ENCODE measurements at regions not wholly inside any gene's neighbourhood (a gene's known extent, or its start where the extent isn't known, plus 50 kb on each side); places are given as distances from the start of the nearest gene placed in this dataset.

DNA sequence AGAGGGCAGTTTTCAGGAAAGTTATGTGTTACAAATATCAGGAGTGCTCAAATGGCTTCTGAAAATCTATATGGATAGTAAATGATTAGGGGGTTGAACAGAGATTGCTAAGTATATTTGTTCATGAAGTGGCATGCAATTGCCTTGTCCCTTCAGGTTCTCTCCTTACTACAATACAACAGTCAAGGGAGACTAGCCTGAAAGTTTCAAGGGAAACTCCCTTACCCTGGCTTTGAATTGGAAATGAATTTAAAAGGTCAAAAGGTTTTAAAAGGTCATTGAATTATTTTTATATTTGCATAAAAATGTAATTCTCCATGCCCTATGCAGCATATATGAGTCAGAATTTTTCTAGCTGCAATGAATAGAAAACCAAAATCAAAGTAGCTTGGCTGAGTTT lies 253.1 kb upstream of the SYT1 start:
- Histone ChIP-seq H4K5ac (ENCODE audit: low read depth, low read length) (no peak overlapping the region), H3K9me3 (ENCODE audit: control insufficient read depth, insufficient read depth, low read length) (no peaks in the 10 kb centered on the region), H2BK120ac (ENCODE audit: low read depth, low read length) (no peak overlapping the region), H2BK20ac (ENCODE audit: low read depth, low read length) (no peak overlapping the region), H3K4me2 (ENCODE audit: low read depth, low read length) (no peak overlapping the region), H4K8ac (ENCODE audit: low read depth in 2 of 2, low read length in 2 of 2) (no peak overlapping the region), H3K27me3 (ENCODE audit: control insufficient read depth, insufficient read depth, low read length) (no peaks in the 10 kb centered on the region), H2AK9ac (replicated peaks; ENCODE audit: low read depth, low read length, poor library complexity) (no peak overlapping the region), H2BK5ac (ENCODE audit: low read depth, low read length, poor library complexity, severe bottlenecking) (no peak overlapping the region), H3K14ac (replicated peaks; ENCODE audit: low read depth, low read length) (no peak overlapping the region), H3K56ac (ENCODE audit: extremely low read depth, insufficient read depth, low read length) (no peak overlapping the region), H2BK15ac (ENCODE audit: low read depth, low read length) (no peak overlapping the region), H3K4me1 (ENCODE audit: control insufficient read depth, insufficient read depth, low read length) (no peaks in the 10 kb centered on the region), H3K23ac (ENCODE audit: low read depth, low read length) (no peak overlapping the region), H3K27ac (ENCODE audit: insufficient read depth, low read length) (no peak overlapping the region), H4K91ac (ENCODE audit: insufficient read depth, low read depth, low read length) (no peak overlapping the region), H2AFZ (replicated peaks; ENCODE audit: low read length, poor library complexity) (no peak overlapping the region), H3K9me1 (ENCODE audit: insufficient read depth, low read length) (no peaks in the 10 kb centered on the region), H3K79me1 (ENCODE audit: low read depth in 1 of 2, low read length in 2 of 2) (no peaks in the 10 kb centered on the region), H3K9ac (ENCODE audit: low read depth, low read length) (no peak overlapping the region), H3K18ac (ENCODE audit: low read depth, low read length) (no peak overlapping the region), H3K4ac (ENCODE audit: low read depth, low read length) (no peak overlapping the region), H2AK5ac (ENCODE audit: low read depth, low read length) (no peak overlapping the region), H3K4me3 (ENCODE audit: insufficient read depth, low read depth, low read length) (no peak overlapping the region), H4K20me1 (ENCODE audit: insufficient read depth, low read length) (no peaks in the 10 kb centered on the region), H3K36me3 (ENCODE audit: control insufficient read depth, insufficient read depth, low read length) (no peaks in the 10 kb centered on the region)
- in situ Hi-C loops (cut with MboI; ENCODE audit: low sequenced_read_pairs) (no loop called here), intact Hi-C loops (cut with micrococcal nuclease) (no loop called here), dilution Hi-C loops (cut with HindIII; ENCODE audit: low sequenced_read_pairs, unreplicated experiment) (no loop called here)
- ATAC-seq (ENCODE audit: low read depth) = no peak
- CTCF ChIA-PET = no interaction called here
- POLR2A ChIA-PET (ENCODE audit: unreplicated experiment) = no interaction called here
- BruUV-seq (replicated peaks) = no TSS peak
- DNase-seq = no peak
- TF ChIP-seq CEBPB (IDR thresholded peaks at IDR 0.05; ENCODE audit: low read depth, low read length) (no peak), FOS (IDR thresholded peaks at IDR 0.05; ENCODE audit: low read depth, low read length) (no peak), CHD1 (IDR thresholded peaks at IDR 0.05; ENCODE audit: low read depth, low read length) (no peak), NFE2L2 (IDR thresholded peaks at IDR 0.05; ENCODE audit: low read depth, low read length) (no peak), RAD21 (IDR thresholded peaks at IDR 0.05; ENCODE audit: low read length) (no peak), POLR2A (IDR thresholded peaks at IDR 0.05; ENCODE audit: low read depth, low read length) (no peak), BHLHE40 (IDR thresholded peaks at IDR 0.05; ENCODE audit: low read depth, low read length) (no peak), RCOR1 (IDR thresholded peaks at IDR 0.05; ENCODE audit: insufficient replicate concordance, low read length) (no peak)
- TF ChIP-seq, protein P1, sequence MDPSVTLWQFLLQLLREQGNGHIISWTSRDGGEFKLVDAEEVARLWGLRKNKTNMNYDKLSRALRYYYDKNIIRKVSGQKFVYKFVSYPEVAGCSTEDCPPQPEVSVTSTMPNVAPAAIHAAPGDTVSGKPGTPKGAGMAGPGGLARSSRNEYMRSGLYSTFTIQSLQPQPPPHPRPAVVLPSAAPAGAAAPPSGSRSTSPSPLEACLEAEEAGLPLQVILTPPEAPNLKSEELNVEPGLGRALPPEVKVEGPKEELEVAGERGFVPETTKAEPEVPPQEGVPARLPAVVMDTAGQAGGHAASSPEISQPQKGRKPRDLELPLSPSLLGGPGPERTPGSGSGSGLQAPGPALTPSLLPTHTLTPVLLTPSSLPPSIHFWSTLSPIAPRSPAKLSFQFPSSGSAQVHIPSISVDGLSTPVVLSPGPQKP (IDR thresholded peaks at IDR 0.05; ENCODE audit: borderline replicate concordance, low read depth, low read length) = no peak
- TF ChIP-seq, protein P2, sequence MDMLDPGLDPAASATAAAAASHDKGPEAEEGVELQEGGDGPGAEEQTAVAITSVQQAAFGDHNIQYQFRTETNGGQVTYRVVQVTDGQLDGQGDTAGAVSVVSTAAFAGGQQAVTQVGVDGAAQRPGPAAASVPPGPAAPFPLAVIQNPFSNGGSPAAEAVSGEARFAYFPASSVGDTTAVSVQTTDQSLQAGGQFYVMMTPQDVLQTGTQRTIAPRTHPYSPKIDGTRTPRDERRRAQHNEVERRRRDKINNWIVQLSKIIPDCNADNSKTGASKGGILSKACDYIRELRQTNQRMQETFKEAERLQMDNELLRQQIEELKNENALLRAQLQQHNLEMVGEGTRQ (IDR thresholded peaks at IDR 0.05; ENCODE audit: low read depth, low read length) = no peak
